GM23338 (cell line): ENCODE measurements at regions not wholly inside any gene's neighbourhood (a gene's known extent, or its start where the extent isn't known, plus 50 kb on each side); places are given as distances from the start of the nearest gene placed in this dataset.

Experiments
- CREB1 ChIP-seq: fragments of 250-450 bp; sonication (Bioruptor Pico); IDR thresholded peaks from 2 replicates; pipeline ENCODE4 v1.5.0; 2020; ENCODE audit warnings: low read depth, mild to moderate bottlenecking, moderate library complexity
- ETS1 ChIP-seq: IDR thresholded peaks from 2 replicates; pipeline ENCODE4 v1.6.1; 2016; ENCODE audit warnings: antibody characterized with exemption
- EZH2 ChIP-seq: fragments of 200-600 bp; sonication (generic); IDR thresholded peaks from one replicate; pipeline ENCODE4 v1.8.0; 2017; ENCODE audit warnings: antibody characterized with exemption, mild to moderate bottlenecking, low read depth; ENCODE audit not compliant: unreplicated experiment
- POLR2AphosphoS5 ChIP-seq: IDR thresholded peaks from 2 replicates; pipeline ENCODE4 v1.6.1; 2016; ENCODE audit warnings: antibody characterized with exemption, low read depth
- STAT1 ChIP-seq: IDR thresholded peaks from one replicate; pipeline ENCODE4 v1.6.1; 2016; ENCODE audit warnings: antibody characterized with exemption; ENCODE audit not compliant: unreplicated experiment
- ZNF114 ChIP-seq: fragments of 250-450 bp; sonication (Bioruptor Pico); IDR thresholded peaks from 2 replicates; pipeline ENCODE4 v1.5.0; 2020; ENCODE audit warnings: mild to moderate bottlenecking, moderate library complexity
- TF ChIP-seq, protein P1 (sequence below): fragments of 250-450 bp; sonication (Bioruptor Pico); IDR thresholded peaks from 2 replicates; pipeline ENCODE4 v1.5.0; 2020; ENCODE audit warnings: mild to moderate bottlenecking, moderate library complexity
- TF ChIP-seq, protein P2 (sequence below), 2 experiments: fragments of 200-600 bp in 1 of 2; sonication (generic) in 1 of 2; conservative IDR thresholded peaks; 2 replicates each; pipeline versions ENCODE4 v1.5.1 to v1.6.1; 2016 to 2017; ENCODE audit warnings: antibody characterized with exemption in 2 of 2, low read depth in 2 of 2, mild to moderate bottlenecking in 2 of 2, moderate library complexity in 1 of 2

GRCh38 chr10:125592897-125593296 lies 90.1 kb downstream of the TEX36 start (continued):
- TF ChIP-seq, protein P1, sequence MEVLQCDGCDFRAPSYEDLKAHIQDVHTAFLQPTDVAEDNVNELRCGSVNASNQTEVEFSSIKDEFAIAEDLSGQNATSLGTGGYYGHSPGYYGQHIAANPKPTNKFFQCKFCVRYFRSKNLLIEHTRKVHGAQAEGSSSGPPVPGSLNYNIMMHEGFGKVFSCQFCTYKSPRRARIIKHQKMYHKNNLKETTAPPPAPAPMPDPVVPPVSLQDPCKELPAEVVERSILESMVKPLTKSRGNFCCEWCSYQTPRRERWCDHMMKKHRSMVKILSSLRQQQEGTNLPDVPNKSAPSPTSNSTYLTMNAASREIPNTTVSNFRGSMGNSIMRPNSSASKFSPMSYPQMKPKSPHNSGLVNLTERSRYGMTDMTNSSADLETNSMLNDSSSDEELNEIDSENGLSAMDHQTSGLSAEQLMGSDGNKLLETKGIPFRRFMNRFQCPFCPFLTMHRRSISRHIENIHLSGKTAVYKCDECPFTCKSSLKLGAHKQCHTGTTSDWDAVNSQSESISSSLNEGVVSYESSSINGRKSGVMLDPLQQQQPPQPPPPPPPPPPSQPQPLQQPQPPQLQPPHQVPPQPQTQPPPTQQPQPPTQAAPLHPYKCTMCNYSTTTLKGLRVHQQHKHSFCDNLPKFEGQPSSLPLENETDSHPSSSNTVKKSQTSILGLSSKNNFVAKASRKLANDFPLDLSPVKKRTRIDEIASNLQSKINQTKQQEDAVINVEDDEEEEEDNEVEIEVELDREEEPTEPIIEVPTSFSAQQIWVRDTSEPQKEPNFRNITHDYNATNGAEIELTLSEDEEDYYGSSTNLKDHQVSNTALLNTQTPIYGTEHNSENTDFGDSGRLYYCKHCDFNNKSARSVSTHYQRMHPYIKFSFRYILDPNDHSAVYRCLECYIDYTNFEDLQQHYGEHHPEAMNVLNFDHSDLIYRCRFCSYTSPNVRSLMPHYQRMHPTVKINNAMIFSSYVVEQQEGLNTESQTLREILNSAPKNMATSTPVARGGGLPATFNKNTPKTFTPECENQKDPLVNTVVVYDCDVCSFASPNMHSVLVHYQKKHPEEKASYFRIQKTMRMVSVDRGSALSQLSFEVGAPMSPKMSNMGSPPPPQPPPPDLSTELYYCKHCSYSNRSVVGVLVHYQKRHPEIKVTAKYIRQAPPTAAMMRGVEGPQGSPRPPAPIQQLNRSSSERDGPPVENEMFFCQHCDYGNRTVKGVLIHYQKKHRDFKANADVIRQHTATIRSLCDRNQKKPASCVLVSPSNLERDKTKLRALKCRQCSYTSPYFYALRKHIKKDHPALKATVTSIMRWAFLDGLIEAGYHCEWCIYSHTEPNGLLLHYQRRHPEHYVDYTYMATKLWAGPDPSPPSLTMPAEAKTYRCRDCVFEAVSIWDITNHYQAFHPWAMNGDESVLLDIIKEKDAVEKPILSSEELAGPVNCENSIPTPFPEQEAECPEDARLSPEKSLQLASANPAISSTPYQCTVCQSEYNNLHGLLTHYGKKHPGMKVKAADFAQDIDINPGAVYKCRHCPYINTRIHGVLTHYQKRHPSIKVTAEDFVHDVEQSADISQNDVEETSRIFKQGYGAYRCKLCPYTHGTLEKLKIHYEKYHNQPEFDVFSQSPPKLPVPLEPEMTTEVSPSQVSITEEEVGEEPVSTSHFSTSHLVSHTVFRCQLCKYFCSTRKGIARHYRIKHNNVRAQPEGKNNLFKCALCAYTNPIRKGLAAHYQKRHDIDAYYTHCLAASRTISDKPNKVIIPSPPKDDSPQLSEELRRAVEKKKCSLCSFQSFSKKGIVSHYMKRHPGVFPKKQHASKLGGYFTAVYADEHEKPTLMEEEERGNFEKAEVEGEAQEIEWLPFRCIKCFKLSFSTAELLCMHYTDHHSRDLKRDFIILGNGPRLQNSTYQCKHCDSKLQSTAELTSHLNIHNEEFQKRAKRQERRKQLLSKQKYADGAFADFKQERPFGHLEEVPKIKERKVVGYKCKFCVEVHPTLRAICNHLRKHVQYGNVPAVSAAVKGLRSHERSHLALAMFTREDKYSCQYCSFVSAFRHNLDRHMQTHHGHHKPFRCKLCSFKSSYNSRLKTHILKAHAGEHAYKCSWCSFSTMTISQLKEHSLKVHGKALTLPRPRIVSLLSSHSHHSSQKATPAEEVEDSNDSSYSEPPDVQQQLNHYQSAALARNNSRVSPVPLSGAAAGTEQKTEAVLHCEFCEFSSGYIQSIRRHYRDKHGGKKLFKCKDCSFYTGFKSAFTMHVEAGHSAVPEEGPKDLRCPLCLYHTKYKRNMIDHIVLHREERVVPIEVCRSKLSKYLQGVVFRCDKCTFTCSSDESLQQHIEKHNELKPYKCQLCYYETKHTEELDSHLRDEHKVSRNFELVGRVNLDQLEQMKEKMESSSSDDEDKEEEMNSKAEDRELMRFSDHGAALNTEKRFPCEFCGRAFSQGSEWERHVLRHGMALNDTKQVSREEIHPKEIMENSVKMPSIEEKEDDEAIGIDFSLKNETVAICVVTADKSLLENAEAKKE: no peak
- TF ChIP-seq ETS1: no peak
- TF ChIP-seq POLR2AphosphoS5: no peak
- TF ChIP-seq, protein P2, sequence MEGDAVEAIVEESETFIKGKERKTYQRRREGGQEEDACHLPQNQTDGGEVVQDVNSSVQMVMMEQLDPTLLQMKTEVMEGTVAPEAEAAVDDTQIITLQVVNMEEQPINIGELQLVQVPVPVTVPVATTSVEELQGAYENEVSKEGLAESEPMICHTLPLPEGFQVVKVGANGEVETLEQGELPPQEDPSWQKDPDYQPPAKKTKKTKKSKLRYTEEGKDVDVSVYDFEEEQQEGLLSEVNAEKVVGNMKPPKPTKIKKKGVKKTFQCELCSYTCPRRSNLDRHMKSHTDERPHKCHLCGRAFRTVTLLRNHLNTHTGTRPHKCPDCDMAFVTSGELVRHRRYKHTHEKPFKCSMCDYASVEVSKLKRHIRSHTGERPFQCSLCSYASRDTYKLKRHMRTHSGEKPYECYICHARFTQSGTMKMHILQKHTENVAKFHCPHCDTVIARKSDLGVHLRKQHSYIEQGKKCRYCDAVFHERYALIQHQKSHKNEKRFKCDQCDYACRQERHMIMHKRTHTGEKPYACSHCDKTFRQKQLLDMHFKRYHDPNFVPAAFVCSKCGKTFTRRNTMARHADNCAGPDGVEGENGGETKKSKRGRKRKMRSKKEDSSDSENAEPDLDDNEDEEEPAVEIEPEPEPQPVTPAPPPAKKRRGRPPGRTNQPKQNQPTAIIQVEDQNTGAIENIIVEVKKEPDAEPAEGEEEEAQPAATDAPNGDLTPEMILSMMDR (conservative IDR thresholded peaks at IDR 0.05; ENCODE audit: low read depth in 2 of 2): no peak
- no peak for TF ChIP-seq CREB1 (CRISPR knock-in tag)
- no peak for TF ChIP-seq STAT1
- no peak for TF ChIP-seq EZH2
- TF ChIP-seq ZNF114: no peak
